OCI-LY7 (cell line): ENCODE measurements at regions not wholly inside any gene's neighbourhood (a gene's known extent, or its start where the extent isn't known, plus 50 kb on each side); places are given as distances from the start of the nearest gene placed in this dataset.

ENCODE experiments used
- EZH2phosphoT487 ChIP-seq: fragments of 200-600 bp; sonication (generic); IDR thresholded peaks from 2 replicates; pipeline ENCODE4 v1.6.1; 2018; ENCODE audit warnings: low read depth, borderline replicate concordance, mild to moderate bottlenecking, mixed run types, antibody characterized with exemption, low read length, moderate library complexity, mixed read lengths
- TF ChIP-seq, protein P1 (sequence below): fragments of 200-600 bp; sonication (generic); conservative IDR thresholded peaks from 2 replicates; pipeline ENCODE4 v1.5.1; 2014; ENCODE audit warnings: mild to moderate bottlenecking, antibody characterized with exemption, low read length, moderate library complexity, mixed read lengths

DNA sequence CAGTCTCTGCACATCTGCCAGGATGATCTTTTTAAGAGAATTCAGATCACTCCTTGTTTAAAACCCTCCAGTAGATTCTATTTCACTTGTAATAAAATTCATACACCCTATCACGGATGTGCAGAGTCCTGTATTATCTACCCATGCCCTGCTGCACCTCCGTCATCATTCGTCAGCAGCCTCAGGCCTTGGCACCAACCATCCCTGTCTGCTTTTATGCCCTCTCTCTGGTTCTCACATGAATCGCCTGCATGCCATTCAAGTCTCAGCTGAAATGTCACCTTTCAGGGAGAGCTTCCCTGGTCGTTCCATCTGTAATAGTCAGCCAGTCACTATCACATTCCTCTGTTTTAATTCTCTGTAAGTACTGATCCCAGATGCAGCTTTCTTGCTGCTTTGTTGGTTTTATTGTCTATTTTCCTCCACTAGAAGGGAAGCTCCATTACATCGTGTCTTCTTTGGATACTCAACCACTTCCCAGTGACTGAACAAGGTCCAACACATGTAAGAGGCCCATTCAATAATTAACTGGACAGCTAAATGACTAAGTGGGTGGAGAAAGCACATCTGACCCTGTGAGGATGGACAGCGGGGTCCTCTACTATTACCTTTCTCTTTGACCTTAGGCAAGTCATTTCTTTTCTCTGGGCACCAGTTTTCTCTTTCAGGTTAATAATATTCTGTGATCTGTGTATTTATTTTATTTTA lies 81.2 kb upstream of the GOT2 start:
- TF ChIP-seq, protein P1, sequence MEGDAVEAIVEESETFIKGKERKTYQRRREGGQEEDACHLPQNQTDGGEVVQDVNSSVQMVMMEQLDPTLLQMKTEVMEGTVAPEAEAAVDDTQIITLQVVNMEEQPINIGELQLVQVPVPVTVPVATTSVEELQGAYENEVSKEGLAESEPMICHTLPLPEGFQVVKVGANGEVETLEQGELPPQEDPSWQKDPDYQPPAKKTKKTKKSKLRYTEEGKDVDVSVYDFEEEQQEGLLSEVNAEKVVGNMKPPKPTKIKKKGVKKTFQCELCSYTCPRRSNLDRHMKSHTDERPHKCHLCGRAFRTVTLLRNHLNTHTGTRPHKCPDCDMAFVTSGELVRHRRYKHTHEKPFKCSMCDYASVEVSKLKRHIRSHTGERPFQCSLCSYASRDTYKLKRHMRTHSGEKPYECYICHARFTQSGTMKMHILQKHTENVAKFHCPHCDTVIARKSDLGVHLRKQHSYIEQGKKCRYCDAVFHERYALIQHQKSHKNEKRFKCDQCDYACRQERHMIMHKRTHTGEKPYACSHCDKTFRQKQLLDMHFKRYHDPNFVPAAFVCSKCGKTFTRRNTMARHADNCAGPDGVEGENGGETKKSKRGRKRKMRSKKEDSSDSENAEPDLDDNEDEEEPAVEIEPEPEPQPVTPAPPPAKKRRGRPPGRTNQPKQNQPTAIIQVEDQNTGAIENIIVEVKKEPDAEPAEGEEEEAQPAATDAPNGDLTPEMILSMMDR, result no peak
- no peak for TF ChIP-seq EZH2phosphoT487
